ENCODE measurements at regions not wholly inside any gene's neighbourhood (a gene's known extent, or its start where the extent isn't known, plus 50 kb on each side); places are given as distances from the start of the nearest gene placed in this dataset.

DNA sequence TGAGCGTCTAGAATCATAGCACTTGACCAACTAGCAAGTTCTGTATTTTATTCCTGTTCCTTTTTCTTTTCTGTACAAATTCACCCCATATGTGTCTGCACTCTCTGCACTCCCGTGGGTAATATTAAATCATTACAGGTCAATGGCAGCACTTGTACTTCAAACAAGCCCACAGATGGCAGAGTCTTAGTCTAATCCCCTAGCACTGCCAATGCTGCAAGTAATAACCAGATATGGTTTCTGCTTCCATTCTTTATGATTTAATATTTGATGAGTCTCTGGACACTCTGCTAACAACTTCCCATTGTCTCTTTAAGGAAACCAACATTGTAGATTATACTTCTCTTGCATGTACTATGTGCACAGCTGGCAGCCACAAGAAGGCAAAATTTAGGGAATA, 343.8 kb upstream of the CHD1 start:
- no peak for TF ChIP-seq POLR2AphosphoS5 (IDR thresholded peaks at IDR 0.05)
- TF ChIP-seq, protein P1, sequence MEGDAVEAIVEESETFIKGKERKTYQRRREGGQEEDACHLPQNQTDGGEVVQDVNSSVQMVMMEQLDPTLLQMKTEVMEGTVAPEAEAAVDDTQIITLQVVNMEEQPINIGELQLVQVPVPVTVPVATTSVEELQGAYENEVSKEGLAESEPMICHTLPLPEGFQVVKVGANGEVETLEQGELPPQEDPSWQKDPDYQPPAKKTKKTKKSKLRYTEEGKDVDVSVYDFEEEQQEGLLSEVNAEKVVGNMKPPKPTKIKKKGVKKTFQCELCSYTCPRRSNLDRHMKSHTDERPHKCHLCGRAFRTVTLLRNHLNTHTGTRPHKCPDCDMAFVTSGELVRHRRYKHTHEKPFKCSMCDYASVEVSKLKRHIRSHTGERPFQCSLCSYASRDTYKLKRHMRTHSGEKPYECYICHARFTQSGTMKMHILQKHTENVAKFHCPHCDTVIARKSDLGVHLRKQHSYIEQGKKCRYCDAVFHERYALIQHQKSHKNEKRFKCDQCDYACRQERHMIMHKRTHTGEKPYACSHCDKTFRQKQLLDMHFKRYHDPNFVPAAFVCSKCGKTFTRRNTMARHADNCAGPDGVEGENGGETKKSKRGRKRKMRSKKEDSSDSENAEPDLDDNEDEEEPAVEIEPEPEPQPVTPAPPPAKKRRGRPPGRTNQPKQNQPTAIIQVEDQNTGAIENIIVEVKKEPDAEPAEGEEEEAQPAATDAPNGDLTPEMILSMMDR (IDR thresholded peaks at IDR 0.05): no peak
